ENCODE measurements at regions not wholly inside any gene's neighbourhood (a gene's known extent, or its start where the extent isn't known, plus 50 kb on each side); places are given as distances from the start of the nearest gene placed in this dataset.

DNA sequence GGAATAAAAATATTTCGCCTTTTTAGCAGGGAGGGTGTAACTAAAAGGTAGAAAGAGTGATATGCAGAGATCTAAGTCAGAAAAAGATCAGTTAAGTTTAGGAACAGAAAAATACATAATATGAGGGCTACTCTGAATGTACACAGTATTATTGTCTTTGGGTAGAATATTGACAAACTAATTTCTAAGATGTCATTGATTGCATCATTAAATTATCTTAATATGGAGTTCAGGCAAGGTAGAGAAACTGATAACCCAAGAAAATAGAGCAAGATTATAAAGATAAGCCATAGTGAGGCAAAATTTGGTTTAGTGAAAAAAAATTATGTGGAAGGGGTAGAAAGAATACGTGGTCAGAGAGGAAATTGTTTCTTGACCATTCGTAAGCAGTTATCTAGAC, 629.0 kb upstream of the NXPH2 start:
- Histone ChIP-seq H3K27ac (replicated peaks) (no peak overlapping the region), H3K27me3 (ENCODE audit: low read depth) (no peaks in the 10 kb centered on the region), H3K36me3 (no peaks in the 10 kb centered on the region), H3K4me3 (no peak overlapping the region), H3K9me3 (replicated peaks) (peaks cover 13% of the 10 kb centered on the region), H3K4me1 (no peaks in the 10 kb centered on the region)
- intact Hi-C loops (cut with micrococcal nuclease), result no loop called here
- TF ChIP-seq, protein P1, sequence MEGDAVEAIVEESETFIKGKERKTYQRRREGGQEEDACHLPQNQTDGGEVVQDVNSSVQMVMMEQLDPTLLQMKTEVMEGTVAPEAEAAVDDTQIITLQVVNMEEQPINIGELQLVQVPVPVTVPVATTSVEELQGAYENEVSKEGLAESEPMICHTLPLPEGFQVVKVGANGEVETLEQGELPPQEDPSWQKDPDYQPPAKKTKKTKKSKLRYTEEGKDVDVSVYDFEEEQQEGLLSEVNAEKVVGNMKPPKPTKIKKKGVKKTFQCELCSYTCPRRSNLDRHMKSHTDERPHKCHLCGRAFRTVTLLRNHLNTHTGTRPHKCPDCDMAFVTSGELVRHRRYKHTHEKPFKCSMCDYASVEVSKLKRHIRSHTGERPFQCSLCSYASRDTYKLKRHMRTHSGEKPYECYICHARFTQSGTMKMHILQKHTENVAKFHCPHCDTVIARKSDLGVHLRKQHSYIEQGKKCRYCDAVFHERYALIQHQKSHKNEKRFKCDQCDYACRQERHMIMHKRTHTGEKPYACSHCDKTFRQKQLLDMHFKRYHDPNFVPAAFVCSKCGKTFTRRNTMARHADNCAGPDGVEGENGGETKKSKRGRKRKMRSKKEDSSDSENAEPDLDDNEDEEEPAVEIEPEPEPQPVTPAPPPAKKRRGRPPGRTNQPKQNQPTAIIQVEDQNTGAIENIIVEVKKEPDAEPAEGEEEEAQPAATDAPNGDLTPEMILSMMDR (IDR thresholded peaks at IDR 0.05; ENCODE audit: borderline replicate concordance), result no peak
- DNase-seq, result no peak

- intact Hi-C loops (cut with micrococcal nuclease), result no loop called here
- H3K9me3 ChIP-seq (replicated peaks), result peaks cover 10% of the 10 kb centered on the region
- no peak for DNase-seq
- no peaks in the 10 kb centered on the region for H3K4me1 ChIP-seq
- no peak overlapping the region for H3K27ac ChIP-seq (replicated peaks)
- no peak overlapping the region for H3K4me3 ChIP-seq
- no peaks in the 10 kb centered on the region for H3K36me3 ChIP-seq
- H3K27me3 ChIP-seq (ENCODE audit: low read depth), result no peaks in the 10 kb centered on the region
- TF ChIP-seq, protein P1 (IDR thresholded peaks at IDR 0.05; ENCODE audit: borderline replicate concordance), result no peak
Measured at GRCh38 chr2:139403948-139404347, 623.8 kb upstream of the NXPH2 start.

DNA sequence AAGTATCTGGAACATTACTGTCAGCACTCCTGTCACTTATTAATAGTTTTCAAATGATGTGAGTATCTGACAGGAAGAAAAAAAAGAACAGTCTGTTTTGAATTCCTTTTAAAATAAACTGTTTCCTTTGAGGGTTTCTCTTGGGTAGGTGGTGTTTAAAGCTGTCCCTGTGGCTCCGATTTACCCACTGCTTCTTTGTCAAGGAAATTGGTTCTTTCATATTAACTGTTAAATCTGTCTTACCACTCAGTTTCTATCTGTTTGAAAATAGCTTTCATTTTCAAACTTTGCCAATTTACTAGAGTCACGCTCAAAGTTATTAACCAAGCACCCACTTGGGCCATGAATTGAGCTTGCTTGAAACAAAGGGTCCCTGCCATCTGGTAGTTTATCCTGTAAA, 614.6 kb upstream of the NXPH2 start:
- H3K27me3 ChIP-seq (ENCODE audit: low read depth), result no peaks in the 10 kb centered on the region
- intact Hi-C loops (cut with micrococcal nuclease), result no loop called here
- H3K9me3 ChIP-seq (replicated peaks), result peaks cover 7% of the 10 kb centered on the region
- H3K27ac ChIP-seq (replicated peaks), result no peak overlapping the region
- H3K4me1 ChIP-seq, result no peaks in the 10 kb centered on the region
- H3K4me3 ChIP-seq, result no peak overlapping the region
- no peaks in the 10 kb centered on the region for H3K36me3 ChIP-seq
- TF ChIP-seq, protein P1 (IDR thresholded peaks at IDR 0.05; ENCODE audit: borderline replicate concordance), result no peak
- no peak for DNase-seq

DNA sequence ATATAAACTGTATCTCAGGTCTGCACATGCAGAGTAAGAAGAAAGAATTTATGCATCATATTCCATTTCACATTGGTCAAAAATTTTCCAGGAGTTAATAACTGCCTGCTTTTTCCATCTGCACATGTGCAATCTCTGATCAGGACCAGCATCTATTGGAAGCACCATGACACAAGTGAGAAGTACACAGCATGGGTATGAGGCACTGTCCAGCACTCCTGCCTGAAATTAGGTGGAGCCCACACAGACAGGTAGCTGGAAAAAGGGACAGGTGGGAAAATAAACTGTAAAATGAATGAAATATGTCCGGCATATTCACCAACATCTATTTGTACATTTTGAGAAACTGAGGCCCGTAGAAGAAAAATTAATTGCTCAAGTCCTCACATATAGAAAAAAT, 609.2 kb upstream of the NXPH2 start:
- TF ChIP-seq, protein P1 (IDR thresholded peaks at IDR 0.05; ENCODE audit: borderline replicate concordance), result no peak
- Histone ChIP-seq H3K36me3 (no peaks in the 10 kb centered on the region), H3K27me3 (ENCODE audit: low read depth) (no peaks in the 10 kb centered on the region), H3K27ac (replicated peaks) (no peak overlapping the region), H3K4me1 (no peaks in the 10 kb centered on the region), H3K9me3 (replicated peaks) (peaks cover 6% of the 10 kb centered on the region), H3K4me3 (no peak overlapping the region)
- DNase-seq, result no peak
- intact Hi-C loops (cut with micrococcal nuclease), result no loop called here

DNA sequence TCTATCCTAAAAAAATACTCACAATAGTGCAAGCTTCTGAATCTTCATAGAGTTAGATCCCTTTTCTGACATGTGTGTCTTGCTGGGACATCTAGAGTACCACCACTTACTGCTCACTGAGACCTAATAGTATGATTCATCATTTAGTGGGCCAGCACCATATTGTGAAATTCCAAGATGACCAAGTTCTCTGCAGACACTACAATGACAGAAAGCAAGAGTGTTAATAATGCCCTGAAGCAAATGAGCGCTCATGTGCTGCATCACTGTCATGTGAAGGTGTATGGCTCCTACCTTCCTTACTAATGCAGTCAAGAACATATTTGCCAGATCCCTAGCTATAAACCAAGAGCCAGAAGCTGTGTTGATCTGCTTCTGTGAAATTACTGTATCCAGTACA, 606.2 kb upstream of the NXPH2 start:
- Histone ChIP-seq H3K27ac (replicated peaks) (no peak overlapping the region), H3K9me3 (replicated peaks) (peaks cover 6% of the 10 kb centered on the region), H3K36me3 (no peaks in the 10 kb centered on the region), H3K4me3 (no peak overlapping the region), H3K4me1 (no peaks in the 10 kb centered on the region), H3K27me3 (ENCODE audit: low read depth) (no peaks in the 10 kb centered on the region)
- intact Hi-C loops (cut with micrococcal nuclease), result no loop called here
- no peak for DNase-seq
- TF ChIP-seq, protein P1 (IDR thresholded peaks at IDR 0.05; ENCODE audit: borderline replicate concordance), result no peak

GRCh38 chr2:139383532-139383931, 603.3 kb upstream of the NXPH2 start:
- Histone ChIP-seq H3K9me3 (replicated peaks) (peaks cover 6% of the 10 kb centered on the region), H3K36me3 (no peaks in the 10 kb centered on the region), H3K27ac (replicated peaks) (no peak overlapping the region), H3K4me3 (no peak overlapping the region), H3K4me1 (no peaks in the 10 kb centered on the region), H3K27me3 (ENCODE audit: low read depth) (no peaks in the 10 kb centered on the region)
- no peak for DNase-seq
- TF ChIP-seq, protein P1 (IDR thresholded peaks at IDR 0.05; ENCODE audit: borderline replicate concordance), result no peak
- intact Hi-C loops (cut with micrococcal nuclease), result no loop called here
